Body of pancreas (tissue), 4 donors: ENCODE measurements at regions not wholly inside any gene's neighbourhood (a gene's known extent, or its start where the extent isn't known, plus 50 kb on each side); places are given as distances from the start of the nearest gene placed in this dataset.

Source experiments
- ATAC-seq: fragments of 150-250 bp; one replicate; pipeline ENCODE4 v1.9.1; 2016
- DNase-seq, 4 donors: peaks; one replicate each; pipeline ENCODE4 v3.0.0-alpha.2; 2019
- H3K27ac ChIP-seq, 4 donors: fragments of 200-600 bp; sonication (generic); 1 replicate in 3 of 4; 2 replicates in 1 of 4; pipeline versions ENCODE4 v1.5.1 to v1.6.1; 2016 to 2019; ENCODE audit warnings: mild to moderate bottlenecking in 1 of 4, mixed read lengths in 1 of 4, moderate library complexity in 1 of 4
- H3K27me3 ChIP-seq, 2 donors: fragments of 200-600 bp; sonication (generic); one replicate each; pipeline ENCODE4 v1.6.0; 2016; ENCODE audit warnings: mild to moderate bottlenecking in 1 of 2
- H3K36me3 ChIP-seq, 2 donors: fragments of 200-600 bp; sonication (generic); replicated peaks in 1 of 2; 2 replicates each; pipeline ENCODE4 v1.5.1; 2016; ENCODE audit warnings: low read depth in 2 of 2; ENCODE audit not compliant: insufficient read depth in 1 of 2
- H3K4me1 ChIP-seq: fragments of 200-600 bp; sonication (generic); one replicate; pipeline ENCODE4 v1.6.0; 2016
- H3K4me3 ChIP-seq, 2 donors: fragments of 200-600 bp; sonication (generic); 1 replicate in 1 of 2; 2 replicates in 1 of 2; pipeline ENCODE4 v1.5.1; 2016 to 2019
- H3K9me3 ChIP-seq, 3 donors: fragments of 200-600 bp; sonication (generic); 1 replicate in 2 of 3; 2 replicates in 1 of 3; pipeline ENCODE4 v1.5.1; 2016
- CTCF ChIP-seq, 7 experiments: fragments of 450-650 bp in 4 of 7; fragments of 200-600 bp in 3 of 7; sonication (generic) in 3 of 7; IDR thresholded peaks; one replicate each; pipeline ENCODE4 v1.5.1; 2016 to 2019; ENCODE audit warnings: antibody characterized with exemption in 7 of 7
- POLR2A ChIP-seq, 3 donors: fragments of 450-650 bp; IDR thresholded peaks; one replicate each; pipeline ENCODE4 v1.6.1; 2016; ENCODE audit warnings: antibody characterized with exemption in 3 of 3, mild to moderate bottlenecking in 2 of 3
- WGBS, 2 donors: methylation state at CpG; one replicate each; pipeline ENCODE4 v1.1.5; 2017; 5-methylcytosine and 5-hydroxymethylcytosine counted together
- intact Hi-C: fragments of 100-400 bp; cut with DNase I; formaldehyde crosslinking; loops from one replicate; pipeline ENCODE4 v1.15.1; 2023

- ATAC-seq, result no peak
- Histone ChIP-seq H3K4me3 (no peak overlapping the region), H3K36me3 (no peaks in the 10 kb centered on the region), H3K27me3 (no peaks in the 10 kb centered on the region), H3K4me1 (no peaks in the 10 kb centered on the region), H3K9me3 (peaks cover 0 to 1% (median 0%) of the 10 kb centered on the region in 3 donors), H3K27ac (no peak overlapping the region)
- intact Hi-C loops, result no loop called here
- TF ChIP-seq POLR2A (IDR thresholded peaks at IDR 0.05), result no peak
- no peak for TF ChIP-seq CTCF (IDR thresholded peaks at IDR 0.05)
- no peak for DNase-seq
- WGBS, 2 donors, result 86 to 89% methylated on average over 4 of the region's 4 CpGs
These were observed 205.2 kb upstream of the CHAC2 start for GRCh38 chr2:53562407-53562806.

- intact Hi-C loops, result no loop called here
- Histone ChIP-seq H3K4me3 (no peak overlapping the region), H3K4me1 (no peaks in the 10 kb centered on the region), H3K9me3 (peaks cover 0 to 5% (median 0%) of the 10 kb centered on the region in 3 donors), H3K36me3 (no peaks in the 10 kb centered on the region), H3K27ac (no peak overlapping the region), H3K27me3 (no peaks in the 10 kb centered on the region)
- 74 to 75% methylated on average over 4 of the region's 4 CpGs for WGBS, 2 donors
- ATAC-seq (no peak), DNase-seq (no peak)
- TF ChIP-seq CTCF (IDR thresholded peaks at IDR 0.05) (no peak), POLR2A (IDR thresholded peaks at IDR 0.05) (no peak)
These were observed 206.4 kb upstream of the CHAC2 start for GRCh38 chr2:53561155-53561554.

- DNase-seq, result no peak
These were observed 208.2 kb upstream of the CHAC2 start for GRCh38 chr2:53559302-53559966.

GRCh38 chr2:53558867-53559266 lies 208.7 kb upstream of the CHAC2 start:
- no peak for ATAC-seq
- Histone ChIP-seq H3K4me3 (no peak overlapping the region), H3K27ac (no peak overlapping the region), H3K4me1 (no peaks in the 10 kb centered on the region), H3K9me3 (peaks cover 0 to 13% (median 0%) of the 10 kb centered on the region in 3 donors), H3K36me3 (no peaks in the 10 kb centered on the region), H3K27me3 (no peaks in the 10 kb centered on the region)
- DNase-seq, result no peak
- intact Hi-C loops, result no loop called here
- no peak for TF ChIP-seq POLR2A (IDR thresholded peaks at IDR 0.05)
- TF ChIP-seq CTCF (IDR thresholded peaks at IDR 0.05), result no peak
- WGBS, 2 donors, result 63 to 64% methylated on average over 2 of the region's 2 CpGs

More at GRCh38 chr2:53559302-53559966, 208.2 kb upstream of the CHAC2 start:
- intact Hi-C loops, result no loop called here
- Histone ChIP-seq H3K27me3 (no peaks in the 10 kb centered on the region), H3K27ac (no peak overlapping the region), H3K4me1 (no peaks in the 10 kb centered on the region), H3K4me3 (no peak overlapping the region), H3K9me3 (peaks cover 0 to 7% (median 0%) of the 10 kb centered on the region in 3 donors), H3K36me3 (no peaks in the 10 kb centered on the region)
- ATAC-seq, result no peak
- 68 to 72% methylated on average over 2 of the region's 2 CpGs for WGBS, 2 donors
- TF ChIP-seq POLR2A (IDR thresholded peaks at IDR 0.05) (no peak), CTCF (IDR thresholded peaks at IDR 0.05) (no peak)

- 57 to 63% methylated on average over 4 of the region's 4 CpGs for WGBS, 2 donors
- intact Hi-C loops, result no loop called here
- no peak for TF ChIP-seq POLR2A (IDR thresholded peaks at IDR 0.05)
- TF ChIP-seq CTCF (IDR thresholded peaks at IDR 0.05), result no peak
- no peak overlapping the region for H3K4me3 ChIP-seq
- H3K4me1 ChIP-seq, result no peaks in the 10 kb centered on the region
- H3K27me3 ChIP-seq, result no peaks in the 10 kb centered on the region
- no peaks in the 10 kb centered on the region for H3K36me3 ChIP-seq
- ATAC-seq, result no peak
- no peak overlapping the region for H3K27ac ChIP-seq
- peaks cover 0 to 7% (median 0%) of the 10 kb centered on the region in 3 donors for H3K9me3 ChIP-seq
- no peak for DNase-seq
These were observed 218.1 kb upstream of the CHAC2 start for GRCh38 chr2:53549497-53549896.
